Nucleus accumbens (tissue), 56 donors: ENCODE measurements at regions not wholly inside any gene's neighbourhood (a gene's known extent, or its start where the extent isn't known, plus 50 kb on each side); places are given as distances from the start of the nearest gene placed in this dataset.
"Not testable (repeated sequence)": the region's sequence is repeated elsewhere in the genome, so short reads cannot be mapped to it uniquely, and the experiment has no call there.

Source experiments
- DNase-seq, 56 donors: peaks; one replicate each; lab custom pipeline; 2025; lab: John Stamatoyannopoulos, UW

- DNase-seq = no peak
These were observed 125.8 kb upstream of the TEX13C start for GRCh38 chrX:125193921-125194320.

GRCh38 chrX:125198546-125198945 is 121.1 kb upstream of the TEX13C start:
- DNase-seq = no peak

GRCh38 chrX:125202591-125203248 is 117.0 kb upstream of the TEX13C start:
- DNase-seq = peak in 8 of 56 donors; percentile 0 to 16 (median 2)

- DNase-seq = peak in 9 of 56 donors; percentile 0 to 42 (median 11)
These were observed 116.3 kb upstream of the TEX13C start for GRCh38 chrX:125203365-125203736.

- DNase-seq = peak in 40 of 56 donors; percentile 0 to 59 (median 22)
These were observed 115.7 kb upstream of the TEX13C start for GRCh38 chrX:125203737-125204578.

- DNase-seq = peak in 3 of 56 donors; percentile 15 to 36 (median 26)
These were observed 115.0 kb upstream of the TEX13C start for GRCh38 chrX:125204681-125205132.

- peak in 48 of 56 donors; percentile 1 to 85 (median 40) for DNase-seq
These were observed 114.3 kb upstream of the TEX13C start for GRCh38 chrX:125205133-125205917.

GRCh38 chrX:125205918-125206665 is 113.6 kb upstream of the TEX13C start:
- peak in 22 of 56 donors; percentile 0 to 33 (median 10) for DNase-seq

GRCh38 chrX:125210146-125210545 is 109.5 kb upstream of the TEX13C start:
- DNase-seq = no peak

- DNase-seq = no peak
These were observed 99.8 kb upstream of the TEX13C start for GRCh38 chrX:125219852-125220251.

- DNase-seq = no peak
These were observed 82.7 kb upstream of the TEX13C start for GRCh38 chrX:125236955-125237354.

GRCh38 chrX:125248931-125249330 is 70.7 kb upstream of the TEX13C start:
- DNase-seq = no peak

GRCh38 chrX:125255759-125256158 is 63.9 kb upstream of the TEX13C start:
- DNase-seq = not testable (repeated sequence)

- no peak for DNase-seq
These were observed 56.8 kb upstream of the TEX13C start for GRCh38 chrX:125262836-125263235.

- DNase-seq = no peak
These were observed 53.5 kb upstream of the TEX13C start for GRCh38 chrX:125266153-125266660.
